ENCODE measurements at regions not wholly inside any gene's neighbourhood (a gene's known extent, or its start where the extent isn't known, plus 50 kb on each side); places are given as distances from the start of the nearest gene placed in this dataset.

GRCh38 chr13:83732755-83733154 lies 149.5 kb downstream of the SLITRK1 start:
- intact Hi-C loops (cut with DNase I) = no loop called here
- TF ChIP-seq, protein P1, sequence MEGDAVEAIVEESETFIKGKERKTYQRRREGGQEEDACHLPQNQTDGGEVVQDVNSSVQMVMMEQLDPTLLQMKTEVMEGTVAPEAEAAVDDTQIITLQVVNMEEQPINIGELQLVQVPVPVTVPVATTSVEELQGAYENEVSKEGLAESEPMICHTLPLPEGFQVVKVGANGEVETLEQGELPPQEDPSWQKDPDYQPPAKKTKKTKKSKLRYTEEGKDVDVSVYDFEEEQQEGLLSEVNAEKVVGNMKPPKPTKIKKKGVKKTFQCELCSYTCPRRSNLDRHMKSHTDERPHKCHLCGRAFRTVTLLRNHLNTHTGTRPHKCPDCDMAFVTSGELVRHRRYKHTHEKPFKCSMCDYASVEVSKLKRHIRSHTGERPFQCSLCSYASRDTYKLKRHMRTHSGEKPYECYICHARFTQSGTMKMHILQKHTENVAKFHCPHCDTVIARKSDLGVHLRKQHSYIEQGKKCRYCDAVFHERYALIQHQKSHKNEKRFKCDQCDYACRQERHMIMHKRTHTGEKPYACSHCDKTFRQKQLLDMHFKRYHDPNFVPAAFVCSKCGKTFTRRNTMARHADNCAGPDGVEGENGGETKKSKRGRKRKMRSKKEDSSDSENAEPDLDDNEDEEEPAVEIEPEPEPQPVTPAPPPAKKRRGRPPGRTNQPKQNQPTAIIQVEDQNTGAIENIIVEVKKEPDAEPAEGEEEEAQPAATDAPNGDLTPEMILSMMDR (IDR thresholded peaks at IDR 0.05) = no peak
- no peaks in the 10 kb centered on the region for H3K27me3 ChIP-seq
- no peak for DNase-seq
- H3K9me3 ChIP-seq = no peaks in the 10 kb centered on the region
- no peak overlapping the region for H3K9ac ChIP-seq (ENCODE audit: low read depth in 2 of 2, low read length in 2 of 2)
- H3K4me3 ChIP-seq = no peak overlapping the region
- no peaks in the 10 kb centered on the region for H3K4me1 ChIP-seq
- H3K36me3 ChIP-seq = no peaks in the 10 kb centered on the region
- H3K27ac ChIP-seq = no peak overlapping the region

GRCh38 chr13:83731113-83731512 lies 151.2 kb downstream of the SLITRK1 start:
- no peaks in the 10 kb centered on the region for H3K36me3 ChIP-seq
- no peaks in the 10 kb centered on the region for H3K9me3 ChIP-seq
- H3K4me3 ChIP-seq = no peak overlapping the region
- no peak overlapping the region for H3K27ac ChIP-seq
- intact Hi-C loops (cut with DNase I) = no loop called here
- no peak for DNase-seq
- H3K9ac ChIP-seq (ENCODE audit: low read depth in 2 of 2, low read length in 2 of 2) = no peak overlapping the region
- H3K27me3 ChIP-seq = no peaks in the 10 kb centered on the region
- H3K4me1 ChIP-seq = no peaks in the 10 kb centered on the region
- TF ChIP-seq, protein P1 (IDR thresholded peaks at IDR 0.05) = no peak

DNA sequence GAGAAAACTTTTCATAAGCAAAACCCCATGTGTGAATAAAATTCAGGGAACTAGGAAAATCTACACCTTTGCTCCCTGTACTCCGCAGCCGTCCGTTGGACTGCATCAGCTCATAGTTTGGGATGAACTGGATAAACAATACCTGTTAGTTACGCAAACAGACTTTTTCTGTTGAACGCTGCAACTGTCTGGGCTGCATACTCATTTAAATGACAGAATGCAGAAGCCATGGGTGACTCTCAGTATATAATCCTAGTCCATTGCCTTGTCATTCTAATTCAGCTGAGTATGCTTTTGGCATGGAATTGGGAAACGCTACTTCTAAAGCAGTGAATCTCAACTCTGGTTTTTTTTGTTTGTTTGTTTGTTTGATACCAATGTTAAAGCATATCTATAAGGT lies 151.6 kb downstream of the SLITRK1 start:
- intact Hi-C loops (cut with DNase I) = no loop called here
- H3K9ac ChIP-seq (ENCODE audit: low read depth in 2 of 2, low read length in 2 of 2) = no peak overlapping the region
- TF ChIP-seq, protein P1 (IDR thresholded peaks at IDR 0.05) = no peak
- DNase-seq = no peak
- H3K9me3 ChIP-seq = no peaks in the 10 kb centered on the region
- no peak overlapping the region for H3K4me3 ChIP-seq
- H3K27me3 ChIP-seq = no peaks in the 10 kb centered on the region
- no peaks in the 10 kb centered on the region for H3K36me3 ChIP-seq
- H3K27ac ChIP-seq = no peak overlapping the region
- no peaks in the 10 kb centered on the region for H3K4me1 ChIP-seq

GRCh38 chr13:83722443-83722842 lies 159.8 kb downstream of the SLITRK1 start:
- intact Hi-C loops (cut with DNase I) = no loop called here
- H3K9ac ChIP-seq (ENCODE audit: low read depth in 2 of 2, low read length in 2 of 2) = no peak overlapping the region
- no peaks in the 10 kb centered on the region for H3K9me3 ChIP-seq
- DNase-seq = no peak
- H3K4me3 ChIP-seq = no peak overlapping the region
- no peak overlapping the region for H3K27ac ChIP-seq
- no peaks in the 10 kb centered on the region for H3K36me3 ChIP-seq
- H3K4me1 ChIP-seq = no peaks in the 10 kb centered on the region
- no peaks in the 10 kb centered on the region for H3K27me3 ChIP-seq
- TF ChIP-seq, protein P1 (IDR thresholded peaks at IDR 0.05) = no peak

- TF ChIP-seq, protein P1 (IDR thresholded peaks at IDR 0.05) = no peak
- no peaks in the 10 kb centered on the region for H3K4me1 ChIP-seq
- no peak overlapping the region for H3K27ac ChIP-seq
- no peaks in the 10 kb centered on the region for H3K9me3 ChIP-seq
- no peaks in the 10 kb centered on the region for H3K27me3 ChIP-seq
- intact Hi-C loops (cut with DNase I) = no loop called here
- H3K9ac ChIP-seq (ENCODE audit: low read depth in 2 of 2, low read length in 2 of 2) = no peak overlapping the region
- DNase-seq = no peak
- no peaks in the 10 kb centered on the region for H3K36me3 ChIP-seq
- H3K4me3 ChIP-seq = no peak overlapping the region
These were observed 166.2 kb downstream of the SLITRK1 start for GRCh38 chr13:83716121-83716520.

DNA sequence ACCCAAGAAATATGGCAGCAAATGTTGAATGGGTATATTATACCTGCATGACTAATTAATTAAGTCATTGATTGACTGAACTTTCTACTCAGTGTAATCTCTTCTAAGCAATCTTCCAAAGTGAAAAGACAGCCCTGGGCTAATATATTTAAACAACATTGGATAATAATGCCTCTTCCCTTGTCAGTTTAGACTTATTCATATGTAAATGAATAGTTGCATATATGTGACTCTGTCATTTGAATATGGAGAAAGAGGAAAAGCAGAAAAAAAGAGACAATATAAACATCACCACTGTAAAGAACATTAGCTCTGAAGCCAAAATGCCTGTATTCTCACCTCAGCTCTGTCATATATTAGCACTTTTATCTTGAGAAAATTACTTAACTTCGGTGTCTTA lies 168.0 kb downstream of the SLITRK1 start:
- no peaks in the 10 kb centered on the region for H3K36me3 ChIP-seq
- H3K4me3 ChIP-seq = no peak overlapping the region
- no peaks in the 10 kb centered on the region for H3K9me3 ChIP-seq
- no peak overlapping the region for H3K9ac ChIP-seq (ENCODE audit: low read depth in 2 of 2, low read length in 2 of 2)
- no peaks in the 10 kb centered on the region for H3K27me3 ChIP-seq
- no peak overlapping the region for H3K27ac ChIP-seq
- TF ChIP-seq, protein P1 (IDR thresholded peaks at IDR 0.05) = no peak
- no peak for DNase-seq
- H3K4me1 ChIP-seq = no peaks in the 10 kb centered on the region
- intact Hi-C loops (cut with DNase I) = no loop called here

Data from colonic mucosa (tissue), 4 donors.